Keratinocyte (primary cell): ENCODE measurements at regions not wholly inside any gene's neighbourhood (a gene's known extent, or its start where the extent isn't known, plus 50 kb on each side); places are given as distances from the start of the nearest gene placed in this dataset.

Experiments used
- DNase-seq: peaks from one replicate; pipeline ENCODE4 v3.0.0-alpha.2; 2011; ENCODE audit warnings: low read depth, missing footprints, low spot score
- FAIRE-seq: peaks from 2 replicates; lab custom pipeline; 2011; peaks lifted over from hg19 to GRCh38; lab: Jason Lieb, UNC
- H2AFZ ChIP-seq: 2 replicates; pipeline ENCODE4 v1.6.0; 2012; ENCODE audit warnings: low read length, control low read depth, inconsistent platforms; ENCODE audit not compliant: control insufficient read depth
- H3K27ac ChIP-seq: 2 replicates; pipeline ENCODE4 v1.5.1; 2011; ENCODE audit warnings: low read length; ENCODE audit not compliant: control insufficient read depth, insufficient read depth
- H3K27me3 ChIP-seq: 3 replicates; pipeline ENCODE4 v1.6.0; 2011; ENCODE audit warnings: low read length; ENCODE audit not compliant: control insufficient read depth, insufficient read depth; ENCODE audit errors: extremely low read depth
- H3K36me3 ChIP-seq, 2 experiments: 2 replicates in 1 of 2; 3 replicates in 1 of 2; pipeline ENCODE4 v1.5.1; 2011; ENCODE audit warnings: low read length in 2 of 2, mild to moderate bottlenecking in 1 of 2; ENCODE audit not compliant: control insufficient read depth in 2 of 2, insufficient read depth in 2 of 2; ENCODE audit errors: extremely low read depth in 1 of 2
- H3K4me1 ChIP-seq: 3 replicates; pipeline ENCODE4 v1.5.1; 2011; ENCODE audit warnings: low read length; ENCODE audit not compliant: control insufficient read depth, insufficient read depth; ENCODE audit errors: extremely low read depth
- H3K4me2 ChIP-seq: 3 replicates; pipeline ENCODE4 v1.6.0; 2011; ENCODE audit warnings: low read depth, low read length; ENCODE audit not compliant: control insufficient read depth, insufficient read depth; ENCODE audit errors: extremely low read depth
- H3K4me3 ChIP-seq, 3 experiments: fragments of 200-600 bp in 1 of 3; sonication (generic) in 1 of 3; 2 replicates in 2 of 3; 3 replicates in 1 of 3; pipeline ENCODE4 v1.5.1; 2011 to 2016; ENCODE audit warnings: low read length in 3 of 3, mild to moderate bottlenecking in 3 of 3, control low read depth in 2 of 3, inconsistent platforms in 1 of 3, low read depth in 1 of 3, mixed read lengths in 1 of 3, mixed run types in 1 of 3, moderate library complexity in 1 of 3; ENCODE audit not compliant: control insufficient read depth in 2 of 3, insufficient read depth in 2 of 3; ENCODE audit errors: extremely low read depth in 1 of 3
- H3K79me2 ChIP-seq: 2 replicates; pipeline ENCODE4 v1.6.0; 2012; ENCODE audit warnings: low read length; ENCODE audit not compliant: control insufficient read depth, insufficient read depth
- H3K9ac ChIP-seq: 3 replicates; pipeline ENCODE4 v1.6.0; 2011; ENCODE audit warnings: low read length; ENCODE audit not compliant: control insufficient read depth, insufficient read depth; ENCODE audit errors: extremely low read depth
- H3K9me1 ChIP-seq: 3 replicates; pipeline ENCODE4 v1.6.0; 2011; ENCODE audit warnings: low read length; ENCODE audit not compliant: control insufficient read depth, insufficient read depth; ENCODE audit errors: extremely low read depth
- H3K9me3 ChIP-seq: 2 replicates; pipeline ENCODE4 v1.5.1; 2012; ENCODE audit warnings: low read depth, low read length; ENCODE audit not compliant: control insufficient read depth
- H4K20me1 ChIP-seq: 3 replicates; pipeline ENCODE4 v1.6.0; 2011; ENCODE audit warnings: low read length; ENCODE audit not compliant: control insufficient read depth, insufficient read depth; ENCODE audit errors: extremely low read depth
- EZH2 ChIP-seq: IDR thresholded peaks from one replicate; pipeline ENCODE4 v1.6.1; 2012; ENCODE audit warnings: inconsistent platforms, mild to moderate bottlenecking, low read length, moderate library complexity
- dilution Hi-C: fragments of 300-500 bp; cut with MboI; formaldehyde crosslinking; loops from one replicate; pipeline ENCODE4 v1.7.0; 2020; ENCODE audit warnings: low sequenced_read_pairs; ENCODE audit not compliant: extremely low pct_ligation_motif_present
- TF ChIP-seq, protein P1 (sequence below), 3 experiments: IDR thresholded peaks in 1 of 3; conservative IDR thresholded peaks in 1 of 3; optimal IDR thresholded peaks in 1 of 3; 2 replicates in 2 of 3; 3 replicates in 1 of 3; pipeline versions ENCODE3 to v1.5.1; 2011; ENCODE audit warnings: low read length in 3 of 3, mild to moderate bottlenecking in 3 of 3, moderate library complexity in 2 of 3, control low read depth in 1 of 3, inconsistent platforms in 1 of 3; ENCODE audit not compliant: insufficient read depth in 2 of 3; ENCODE audit errors: extremely low read depth in 1 of 3

- no peak for FAIRE-seq
Observed at GRCh38 chr1:38561725-38562124, 297.8 kb downstream of the RRAGC start.

GRCh38 chr1:38561110-38561509 is 298.5 kb downstream of the RRAGC start:
- Histone ChIP-seq H3K27me3 (peaks cover 35% of the 10 kb centered on the region), H3K4me1 (peaks cover 16% of the 10 kb centered on the region), H3K27ac (no peak overlapping the region), H3K9me1 (no peaks in the 10 kb centered on the region), H3K4me2 (no peak overlapping the region), H3K4me3 (no peak overlapping the region), H2AFZ (no peak overlapping the region), H3K36me3 (no peaks in the 10 kb centered on the region), H3K9me3 (no peaks in the 10 kb centered on the region), H3K79me2 (no peaks in the 10 kb centered on the region), H4K20me1 (no peaks in the 10 kb centered on the region), H3K9ac (no peak overlapping the region)
- dilution Hi-C loops: no loop called here
- DNase-seq (no peak), FAIRE-seq (peak; percentile 5)
- no peak for TF ChIP-seq EZH2
- TF ChIP-seq, protein P1, sequence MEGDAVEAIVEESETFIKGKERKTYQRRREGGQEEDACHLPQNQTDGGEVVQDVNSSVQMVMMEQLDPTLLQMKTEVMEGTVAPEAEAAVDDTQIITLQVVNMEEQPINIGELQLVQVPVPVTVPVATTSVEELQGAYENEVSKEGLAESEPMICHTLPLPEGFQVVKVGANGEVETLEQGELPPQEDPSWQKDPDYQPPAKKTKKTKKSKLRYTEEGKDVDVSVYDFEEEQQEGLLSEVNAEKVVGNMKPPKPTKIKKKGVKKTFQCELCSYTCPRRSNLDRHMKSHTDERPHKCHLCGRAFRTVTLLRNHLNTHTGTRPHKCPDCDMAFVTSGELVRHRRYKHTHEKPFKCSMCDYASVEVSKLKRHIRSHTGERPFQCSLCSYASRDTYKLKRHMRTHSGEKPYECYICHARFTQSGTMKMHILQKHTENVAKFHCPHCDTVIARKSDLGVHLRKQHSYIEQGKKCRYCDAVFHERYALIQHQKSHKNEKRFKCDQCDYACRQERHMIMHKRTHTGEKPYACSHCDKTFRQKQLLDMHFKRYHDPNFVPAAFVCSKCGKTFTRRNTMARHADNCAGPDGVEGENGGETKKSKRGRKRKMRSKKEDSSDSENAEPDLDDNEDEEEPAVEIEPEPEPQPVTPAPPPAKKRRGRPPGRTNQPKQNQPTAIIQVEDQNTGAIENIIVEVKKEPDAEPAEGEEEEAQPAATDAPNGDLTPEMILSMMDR (optimal IDR thresholded peaks at IDR 0.05 in 1 of 3, IDR thresholded peaks at IDR 0.05 in 1 of 3, conservative IDR thresholded peaks at IDR 0.05 in 1 of 3; ENCODE audit: extremely low read depth in 1 of 3, insufficient read depth in 2 of 3, low read length in 3 of 3): no peak

More at GRCh38 chr1:38561725-38562124, 297.8 kb downstream of the RRAGC start:
- no peaks in the 10 kb centered on the region for H3K79me2 ChIP-seq
- no peak overlapping the region for H3K4me3 ChIP-seq
- H3K9me1 ChIP-seq: no peaks in the 10 kb centered on the region
- H3K9me3 ChIP-seq: no peaks in the 10 kb centered on the region
- no peaks in the 10 kb centered on the region for H3K36me3 ChIP-seq
- no peak overlapping the region for H3K9ac ChIP-seq
- H3K27me3 ChIP-seq: peaks cover 35% of the 10 kb centered on the region
- peaks cover 16% of the 10 kb centered on the region for H3K4me1 ChIP-seq
- H2AFZ ChIP-seq: no peak overlapping the region
- no peak overlapping the region for H3K27ac ChIP-seq
- dilution Hi-C loops: no loop called here
- no peak overlapping the region for H3K4me2 ChIP-seq
- TF ChIP-seq, protein P1 (optimal IDR thresholded peaks at IDR 0.05 in 1 of 3, IDR thresholded peaks at IDR 0.05 in 1 of 3, conservative IDR thresholded peaks at IDR 0.05 in 1 of 3; ENCODE audit: extremely low read depth in 1 of 3, insufficient read depth in 2 of 3, low read length in 3 of 3): no peak
- peak; percentile 12 for TF ChIP-seq EZH2
- H4K20me1 ChIP-seq: no peaks in the 10 kb centered on the region
- no peak for DNase-seq
